Peyer's patch (tissue), 4 donors: ENCODE measurements at regions not wholly inside any gene's neighbourhood (a gene's known extent, or its start where the extent isn't known, plus 50 kb on each side); places are given as distances from the start of the nearest gene placed in this dataset.

Source experiments
- POLR2A ChIP-seq, 2 donors: fragments of 450-650 bp; IDR thresholded peaks; one replicate each; pipeline ENCODE4 v1.5.1; 2017; ENCODE audit warnings: antibody characterized with exemption in 2 of 2, mild to moderate bottlenecking in 2 of 2, moderate library complexity in 2 of 2
- TF ChIP-seq, protein P1 (sequence below), 6 experiments: fragments of 450-650 bp in 4 of 6; fragments of 200-600 bp in 2 of 6; sonication (generic) in 1 of 6; IDR thresholded peaks; one replicate each; pipeline ENCODE4 v1.5.1; 2017 to 2019; ENCODE audit warnings: antibody characterized with exemption in 6 of 6, mild to moderate bottlenecking in 3 of 6, moderate library complexity in 1 of 6

DNA sequence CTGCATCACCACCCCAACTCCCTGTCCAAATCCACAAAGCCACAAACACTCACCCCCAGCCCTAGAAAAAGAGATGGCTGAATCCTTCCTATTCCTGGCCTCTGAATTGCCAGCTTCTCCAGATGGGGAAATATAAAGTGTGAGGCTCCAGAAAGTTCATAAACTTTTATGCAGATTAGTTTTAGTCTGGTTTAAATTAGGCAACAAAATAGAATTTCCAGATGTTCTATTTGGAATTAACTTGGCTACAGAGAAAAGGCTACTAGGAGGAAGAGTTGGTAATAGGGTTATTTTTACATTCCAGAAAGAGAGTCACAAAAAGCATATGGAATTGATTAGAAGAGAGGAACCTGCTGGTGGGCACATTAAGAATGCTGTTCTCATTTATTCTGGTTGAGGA lies 56.0 kb downstream of the EN1 start:
- TF ChIP-seq, protein P1, sequence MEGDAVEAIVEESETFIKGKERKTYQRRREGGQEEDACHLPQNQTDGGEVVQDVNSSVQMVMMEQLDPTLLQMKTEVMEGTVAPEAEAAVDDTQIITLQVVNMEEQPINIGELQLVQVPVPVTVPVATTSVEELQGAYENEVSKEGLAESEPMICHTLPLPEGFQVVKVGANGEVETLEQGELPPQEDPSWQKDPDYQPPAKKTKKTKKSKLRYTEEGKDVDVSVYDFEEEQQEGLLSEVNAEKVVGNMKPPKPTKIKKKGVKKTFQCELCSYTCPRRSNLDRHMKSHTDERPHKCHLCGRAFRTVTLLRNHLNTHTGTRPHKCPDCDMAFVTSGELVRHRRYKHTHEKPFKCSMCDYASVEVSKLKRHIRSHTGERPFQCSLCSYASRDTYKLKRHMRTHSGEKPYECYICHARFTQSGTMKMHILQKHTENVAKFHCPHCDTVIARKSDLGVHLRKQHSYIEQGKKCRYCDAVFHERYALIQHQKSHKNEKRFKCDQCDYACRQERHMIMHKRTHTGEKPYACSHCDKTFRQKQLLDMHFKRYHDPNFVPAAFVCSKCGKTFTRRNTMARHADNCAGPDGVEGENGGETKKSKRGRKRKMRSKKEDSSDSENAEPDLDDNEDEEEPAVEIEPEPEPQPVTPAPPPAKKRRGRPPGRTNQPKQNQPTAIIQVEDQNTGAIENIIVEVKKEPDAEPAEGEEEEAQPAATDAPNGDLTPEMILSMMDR (IDR thresholded peaks at IDR 0.05), result no peak
- no peak for TF ChIP-seq POLR2A (IDR thresholded peaks at IDR 0.05)
